OCI-M1 (cell line): ENCODE measurements at regions not wholly inside any gene's neighbourhood (a gene's known extent, or its start where the extent isn't known, plus 50 kb on each side); places are given as distances from the start of the nearest gene placed in this dataset.
A peak's percentile ranks its signal among the peaks of the same experiment; 100 is the strongest.

Experiments
- DNase-seq: peaks from one replicate; lab custom pipeline; 2025; lab: John Stamatoyannopoulos, UW

DNA sequence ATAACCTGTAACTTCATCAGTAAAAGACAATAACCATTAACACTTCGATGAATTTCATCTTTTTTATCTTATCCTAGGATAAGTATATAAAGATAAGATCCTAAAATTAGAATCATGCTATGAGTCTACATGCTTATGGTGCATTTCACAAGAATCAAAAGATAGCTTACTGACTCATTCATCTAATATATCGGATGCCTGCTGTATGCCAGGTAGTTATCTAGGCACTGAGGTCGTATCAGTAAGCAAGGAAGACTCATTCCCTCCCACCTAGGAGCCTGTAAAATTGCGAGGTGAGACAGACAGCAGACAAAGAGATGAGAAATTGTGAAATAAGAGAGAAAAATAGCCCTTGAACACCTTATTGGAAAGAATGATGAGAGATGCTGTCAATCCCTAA, 240.6 kb upstream of the ADAMTSL1 start:
- DNase-seq = no peak

DNA sequence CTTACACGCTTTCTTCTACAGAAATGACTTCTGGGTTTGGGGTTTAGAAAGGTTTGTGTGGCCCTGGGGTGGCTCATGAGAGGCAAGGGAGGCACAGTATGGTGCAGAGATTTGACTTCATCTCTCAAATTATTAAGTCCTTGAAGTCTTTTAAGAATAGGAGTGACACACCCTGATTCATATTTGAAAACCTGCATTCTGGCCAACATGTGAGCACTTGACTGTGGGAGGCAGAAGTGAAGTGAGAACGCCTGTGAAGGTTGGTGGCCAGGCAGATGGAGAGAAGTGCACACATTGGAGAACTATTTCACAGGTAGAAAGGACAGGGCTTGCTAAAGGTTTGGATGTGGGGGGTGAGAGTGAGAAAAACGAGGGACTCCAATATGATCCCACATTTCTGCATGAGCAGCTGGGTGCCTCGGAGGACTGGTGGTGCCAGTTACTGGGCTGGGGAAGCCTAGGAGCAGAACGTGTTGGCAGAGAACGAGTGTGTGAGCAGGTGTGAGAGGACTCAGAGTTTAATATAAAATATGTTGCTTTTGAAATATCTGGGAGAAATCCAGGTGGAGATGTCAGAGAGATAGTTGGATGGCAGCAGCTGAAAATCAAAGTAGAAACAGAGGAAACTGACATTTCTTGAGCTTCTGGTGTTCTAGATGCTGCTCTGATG, 240.0 kb upstream of the ADAMTSL1 start:
- DNase-seq = no peak

DNA sequence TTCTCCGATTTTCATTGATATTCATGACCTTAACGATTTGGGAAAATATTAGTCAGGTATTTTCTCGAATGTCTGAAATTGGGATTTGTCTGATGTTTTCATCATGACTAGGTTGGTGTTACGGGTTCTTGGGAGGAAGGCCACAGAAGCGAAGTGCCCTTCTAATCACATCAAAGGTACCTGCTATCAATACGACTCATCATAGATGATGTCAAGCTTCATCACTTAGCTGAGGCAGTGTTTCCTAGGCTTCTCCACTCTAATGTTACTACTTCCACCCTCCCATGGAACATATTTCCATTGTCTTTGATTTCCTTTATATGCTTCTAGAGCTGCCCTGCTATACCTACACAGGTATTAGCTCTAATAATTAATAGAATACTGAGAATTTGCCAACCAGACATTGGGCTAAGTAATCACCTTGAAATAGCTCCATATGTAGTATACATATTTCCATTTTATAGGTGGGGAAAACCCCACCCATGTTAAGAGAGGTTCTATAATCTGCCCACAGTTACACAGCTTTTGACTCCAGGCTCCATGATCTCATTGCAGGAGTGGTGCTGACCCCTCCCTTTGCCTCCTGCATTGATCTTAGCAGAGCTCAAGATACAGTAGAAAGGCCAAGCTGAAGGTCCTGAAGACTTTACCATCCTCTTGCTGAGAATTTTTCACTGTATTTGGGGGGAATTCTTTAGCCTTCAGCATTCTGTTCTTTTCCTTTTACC, 238.6 kb upstream of the ADAMTSL1 start:
- DNase-seq = no peak

DNA sequence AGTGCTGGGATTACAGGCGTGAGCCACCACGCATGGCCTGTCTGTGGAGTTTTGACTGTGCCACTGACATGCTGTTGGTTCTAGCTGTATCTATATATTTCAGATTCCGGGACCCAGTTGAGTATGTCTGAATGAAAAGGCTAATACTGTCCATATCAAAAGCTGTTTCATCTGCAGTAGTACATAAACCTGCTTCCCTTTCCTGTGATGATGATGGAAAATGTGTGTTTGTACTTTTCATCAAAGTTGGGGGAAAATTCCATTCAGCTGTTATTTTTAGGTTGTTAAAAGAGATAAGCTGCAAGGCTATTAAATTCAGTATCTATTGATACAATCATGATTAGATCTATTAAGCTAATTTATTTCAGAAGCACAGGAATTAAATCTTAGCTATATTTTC, 237.6 kb upstream of the ADAMTSL1 start:
- no peak for DNase-seq

DNA sequence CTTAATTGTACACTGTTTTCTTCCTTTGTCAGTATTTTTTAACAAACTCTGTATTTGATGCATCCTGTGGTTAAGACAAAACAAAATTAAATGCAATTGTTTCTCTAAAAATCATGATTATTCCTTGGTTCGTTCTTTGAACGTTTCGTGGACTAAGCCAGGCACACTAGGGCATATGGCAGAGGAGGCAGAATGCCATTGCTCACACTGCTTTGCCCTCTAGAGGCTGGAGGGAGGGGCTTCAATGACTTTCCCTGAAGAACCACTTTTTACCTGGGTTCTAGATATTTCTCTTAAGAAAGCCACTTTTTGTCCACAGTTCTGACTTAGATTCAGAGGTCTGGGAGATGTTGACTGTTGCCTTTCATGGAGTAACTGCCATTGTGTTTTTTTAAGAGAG, 236.2 kb upstream of the ADAMTSL1 start:
- no peak for DNase-seq

DNA sequence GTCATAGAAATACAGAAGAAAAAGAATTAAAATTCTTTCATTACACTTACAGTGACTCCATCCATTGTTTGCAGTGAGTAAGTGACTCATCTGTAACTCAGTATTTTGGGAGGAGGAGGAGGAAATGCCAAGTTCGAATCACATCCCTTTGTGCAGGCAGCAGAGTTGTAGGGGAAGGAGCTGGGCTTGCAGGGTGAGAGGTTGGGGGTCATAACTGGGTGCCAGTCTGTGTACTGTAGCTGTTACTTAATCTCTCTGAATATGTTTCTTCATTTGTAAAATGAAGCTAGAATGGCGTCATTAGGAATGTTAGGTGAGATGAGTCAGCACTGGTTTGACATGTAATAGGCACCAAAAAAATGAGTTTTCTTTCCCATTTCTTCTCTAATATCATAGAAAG, 235.7 kb upstream of the ADAMTSL1 start:
- DNase-seq = no peak

DNA sequence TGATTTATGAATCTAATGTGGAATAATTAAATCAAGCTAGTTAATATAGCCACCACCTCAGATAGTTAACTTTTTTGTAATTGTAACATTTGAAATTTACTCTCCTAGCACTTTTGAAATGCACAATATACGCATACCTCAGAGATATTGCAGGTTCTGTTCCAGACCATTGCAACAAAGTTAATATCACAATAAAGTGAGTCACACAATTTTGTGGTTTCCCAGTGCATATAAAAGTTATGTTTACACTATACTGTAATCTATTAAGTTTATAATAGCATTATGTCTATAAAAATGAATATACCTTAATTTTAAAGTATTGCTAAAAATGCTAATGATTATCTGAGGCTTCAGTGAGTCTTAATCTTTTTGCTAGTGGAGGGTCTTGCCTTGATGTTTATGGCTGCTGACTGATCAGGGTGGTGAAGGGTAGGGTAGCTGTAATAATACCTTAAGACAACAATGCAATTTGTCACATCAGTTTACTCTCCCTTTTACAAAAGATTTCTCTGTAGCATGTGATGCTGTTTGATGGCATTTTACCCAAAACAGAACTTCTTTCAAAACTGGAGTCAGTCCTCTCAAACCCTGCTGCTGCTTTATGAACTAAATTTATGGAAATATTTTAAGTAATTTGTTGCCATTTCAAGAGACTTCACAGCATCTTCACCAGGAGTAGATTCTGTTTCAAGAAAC, 235.1 kb upstream of the ADAMTSL1 start:
- no peak for DNase-seq

DNA sequence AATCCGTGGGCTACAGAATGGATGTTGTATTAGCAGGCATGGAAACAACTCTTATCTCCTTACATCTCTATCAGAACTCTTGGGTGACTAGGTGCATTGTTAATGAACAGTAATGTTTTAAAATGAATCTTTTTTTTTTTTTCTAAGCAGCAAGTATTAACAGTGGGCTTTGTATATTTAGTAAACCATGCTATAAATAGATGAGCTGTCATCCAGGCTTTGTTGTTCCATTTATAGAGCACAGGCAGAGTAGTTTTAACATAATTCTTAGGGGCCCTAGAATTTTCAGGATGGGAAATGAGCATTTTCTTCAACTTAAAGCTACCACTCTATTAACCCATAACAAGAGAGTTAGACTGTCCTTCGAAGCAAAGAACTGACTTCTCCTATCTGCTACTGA, 233.7 kb upstream of the ADAMTSL1 start:
- DNase-seq = no peak

DNA sequence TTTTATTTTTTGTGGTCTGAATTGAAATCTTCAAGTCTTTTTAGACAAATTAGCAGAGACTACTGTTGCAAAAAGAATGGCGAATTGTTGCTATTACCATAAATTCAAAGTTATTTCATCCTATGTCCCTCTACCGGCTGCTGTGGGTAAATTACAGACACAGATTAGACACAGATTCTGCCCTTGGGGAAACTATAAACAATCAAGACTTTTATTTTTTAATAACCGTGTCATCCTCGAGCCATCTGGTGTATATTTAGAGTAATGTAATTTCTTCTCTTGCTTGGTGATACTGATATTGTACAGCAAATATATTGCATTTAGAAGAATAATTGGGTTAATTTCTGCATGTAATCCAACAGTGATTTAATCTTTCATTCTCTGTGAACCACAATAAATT, 228.0 kb upstream of the ADAMTSL1 start:
- DNase-seq = peak; percentile 0

DNA sequence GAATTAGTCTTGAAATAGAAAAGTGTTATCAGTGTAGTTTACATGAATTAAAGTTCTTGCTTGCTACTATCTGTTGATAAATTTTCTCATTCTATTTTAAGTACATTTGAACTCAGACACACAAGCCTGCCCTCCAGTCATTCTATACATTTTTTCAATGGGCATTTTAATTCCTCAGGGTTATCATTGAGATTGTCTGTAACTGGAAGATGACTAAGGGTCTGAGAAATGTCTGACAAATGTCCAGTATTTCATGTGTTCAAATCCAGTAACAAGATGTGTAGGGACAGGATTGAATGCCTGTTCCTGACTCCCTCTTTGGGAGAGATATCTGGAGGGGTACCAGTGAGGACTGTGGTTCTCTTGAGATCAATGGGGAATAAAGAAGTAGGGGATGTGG, 223.9 kb upstream of the ADAMTSL1 start:
- DNase-seq = no peak

DNA sequence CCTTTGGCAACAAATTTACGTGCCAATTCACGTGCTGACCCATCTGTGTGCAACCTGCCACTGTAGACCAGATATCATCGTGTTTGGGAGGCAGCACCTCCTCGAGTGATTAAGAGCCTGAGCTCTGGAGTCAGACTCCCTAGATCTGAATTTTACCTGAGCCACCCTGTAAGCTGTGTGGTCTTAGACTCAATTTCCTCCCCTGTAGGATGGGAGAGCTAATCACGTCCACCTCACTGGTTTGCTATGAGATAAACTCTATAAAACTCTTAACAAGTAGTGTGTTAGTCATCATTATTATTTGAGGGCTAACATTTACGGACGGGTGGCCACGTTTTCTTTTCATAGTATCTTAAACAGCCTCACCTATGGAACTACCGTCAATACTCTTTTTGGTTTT, 220.0 kb upstream of the ADAMTSL1 start:
- no peak for DNase-seq

DNA sequence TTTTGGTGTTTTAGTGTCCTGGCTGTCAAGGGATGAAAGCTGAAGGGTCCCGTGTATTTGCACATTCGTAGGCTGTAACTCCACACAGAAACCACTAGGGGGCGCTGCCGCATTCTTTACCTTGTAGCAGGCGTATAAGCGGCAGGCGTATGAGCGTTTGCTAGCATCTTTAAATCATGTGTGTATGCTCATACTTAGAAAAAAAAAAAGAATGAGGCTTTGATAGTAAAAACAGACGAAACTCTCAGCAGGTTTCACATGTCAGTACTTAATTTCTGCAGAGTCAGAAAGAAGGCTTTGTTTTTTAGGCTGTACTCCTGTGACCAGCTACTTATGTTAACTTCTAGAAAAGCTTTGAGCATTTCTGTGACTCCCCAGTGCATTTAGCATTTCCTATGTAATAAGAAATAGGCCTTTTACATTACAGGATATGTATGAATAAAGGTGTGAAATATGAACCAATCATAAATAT, 218.8 kb upstream of the ADAMTSL1 start:
- DNase-seq = peak; percentile 69

DNA sequence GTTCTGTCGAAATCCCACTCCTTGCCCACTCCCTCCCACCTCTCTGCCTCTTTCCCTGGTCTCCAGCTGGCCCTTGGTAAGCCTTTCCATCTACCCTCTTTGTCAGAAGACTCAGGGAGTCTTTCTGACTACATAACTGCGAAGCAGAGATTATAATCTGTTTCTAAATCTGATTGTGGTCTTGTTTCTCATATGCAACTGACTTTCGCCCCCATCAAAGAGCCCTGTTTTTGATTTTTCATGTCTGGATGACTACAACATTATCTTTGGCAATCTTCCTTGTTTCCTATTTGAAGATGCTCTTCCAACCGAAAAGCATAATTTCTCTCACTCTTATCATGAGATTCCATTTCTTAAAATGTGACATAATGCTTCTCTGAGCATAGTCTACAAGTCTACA, 218.2 kb upstream of the ADAMTSL1 start:
- DNase-seq = no peak

DNA sequence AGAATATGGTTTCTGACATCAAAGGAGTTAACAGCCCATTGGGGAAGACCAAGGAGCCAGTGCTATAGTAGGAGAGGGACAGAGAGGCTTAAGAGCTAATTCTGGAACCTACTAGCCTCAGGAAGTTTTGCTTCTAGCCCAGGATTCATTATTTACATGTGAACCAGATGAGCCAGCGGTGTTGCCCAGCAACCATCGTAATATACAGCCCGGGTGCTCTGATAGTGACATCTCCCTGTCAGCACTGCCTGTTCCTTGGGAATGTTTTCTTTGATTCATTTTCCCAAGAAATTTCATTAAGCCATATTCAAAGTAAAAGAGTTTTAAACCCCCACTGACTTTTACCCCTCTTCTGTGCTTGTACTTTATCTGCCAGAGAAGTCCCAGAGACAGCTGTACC, 217.4 kb upstream of the ADAMTSL1 start:
- DNase-seq = no peak

DNA sequence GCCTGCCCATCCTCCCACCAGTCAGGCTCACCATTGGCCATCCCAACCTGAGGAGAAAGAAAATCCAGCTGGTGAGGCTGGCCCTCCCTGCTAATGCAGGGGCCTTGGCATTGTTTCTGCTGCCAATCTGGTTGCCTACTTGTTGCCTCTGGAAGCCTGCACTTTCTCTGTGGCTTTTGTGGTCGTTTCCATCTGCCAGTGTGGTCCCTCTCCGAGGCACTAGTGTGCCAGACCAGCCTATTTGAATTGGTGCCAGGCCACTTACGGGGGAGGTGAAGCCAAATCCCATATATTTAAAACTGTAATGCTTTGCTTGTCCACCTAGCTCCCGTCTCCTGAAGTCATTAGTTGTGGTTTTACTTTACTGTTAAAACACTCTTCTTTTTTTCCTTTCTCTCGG, 213.4 kb upstream of the ADAMTSL1 start:
- no peak for DNase-seq

DNA sequence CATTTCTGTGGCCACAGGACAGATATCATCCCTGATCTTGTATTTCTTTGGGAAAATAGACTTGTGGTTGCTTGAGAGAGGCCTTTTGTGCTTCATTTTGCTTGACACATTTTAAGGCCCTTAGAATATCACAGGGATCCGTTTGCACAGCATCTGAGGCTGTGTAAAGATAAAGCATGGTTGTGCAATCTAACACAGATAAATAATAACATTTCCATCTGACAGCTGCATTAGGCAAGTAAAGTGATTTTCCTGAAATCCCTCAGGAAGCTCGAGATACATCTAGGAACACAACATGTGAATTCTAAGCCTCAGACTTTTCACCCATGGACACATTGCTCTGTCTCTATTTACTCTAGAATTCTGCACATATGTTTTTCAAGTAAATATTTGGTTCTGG, 212.8 kb upstream of the ADAMTSL1 start:
- no peak for DNase-seq

DNA sequence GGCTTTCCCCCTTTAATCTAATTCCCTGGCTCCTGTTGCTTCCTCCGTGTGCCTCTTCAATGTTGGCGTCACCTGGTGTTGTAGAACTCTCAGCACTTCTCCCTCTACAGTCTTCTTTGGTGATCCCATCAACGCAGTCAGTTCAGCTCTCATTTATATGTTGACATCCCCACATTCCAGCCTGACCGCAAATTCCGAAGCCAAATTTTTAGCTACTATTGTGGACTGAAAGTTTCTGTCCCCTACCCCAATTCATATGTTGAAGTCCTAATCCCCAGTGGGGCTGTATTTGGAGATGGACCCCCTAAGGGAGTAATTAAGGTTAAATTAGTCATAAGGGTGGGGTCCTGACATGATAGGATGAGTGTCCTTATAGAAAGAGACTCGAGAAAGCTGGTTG, 210.6 kb upstream of the ADAMTSL1 start:
- no peak for DNase-seq

DNA sequence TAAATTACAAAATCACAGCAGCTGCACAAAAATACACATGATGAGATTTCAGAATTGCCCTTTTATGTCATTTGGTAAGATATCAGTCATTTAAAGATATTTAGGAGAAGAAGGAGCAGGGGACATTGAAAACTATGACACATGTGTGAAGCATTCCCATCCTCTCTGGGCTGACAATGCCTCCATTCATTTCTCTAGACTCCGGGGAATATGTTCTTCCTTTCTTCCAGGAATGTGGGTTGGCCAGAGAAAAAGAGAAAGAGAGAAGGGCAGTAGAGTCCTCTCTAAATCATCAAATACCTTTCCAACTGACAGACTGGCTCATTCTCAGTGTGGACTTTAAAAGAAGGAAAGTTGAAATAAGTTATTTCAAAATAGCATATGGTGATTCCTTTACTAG, 205.6 kb upstream of the ADAMTSL1 start:
- no peak for DNase-seq

DNA sequence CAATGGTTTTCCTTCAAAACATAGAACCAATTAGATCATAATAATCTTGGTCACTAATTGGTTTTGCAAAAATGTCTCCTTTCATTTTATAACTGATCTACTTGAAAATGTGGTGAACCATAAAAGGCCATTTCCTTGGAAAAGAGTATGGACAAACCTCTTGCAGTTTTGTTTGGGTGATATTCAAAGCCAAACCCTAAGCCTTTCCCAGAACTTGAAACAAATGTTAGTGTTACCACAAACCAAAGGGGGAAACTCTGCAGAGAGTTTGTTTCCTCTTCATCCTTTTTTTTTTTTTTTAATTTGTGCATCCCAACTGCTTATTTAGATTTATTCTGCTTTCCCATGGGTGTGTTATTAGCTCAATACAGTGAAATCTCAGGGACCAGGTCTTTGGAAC, 204.4 kb upstream of the ADAMTSL1 start:
- no peak for DNase-seq

DNA sequence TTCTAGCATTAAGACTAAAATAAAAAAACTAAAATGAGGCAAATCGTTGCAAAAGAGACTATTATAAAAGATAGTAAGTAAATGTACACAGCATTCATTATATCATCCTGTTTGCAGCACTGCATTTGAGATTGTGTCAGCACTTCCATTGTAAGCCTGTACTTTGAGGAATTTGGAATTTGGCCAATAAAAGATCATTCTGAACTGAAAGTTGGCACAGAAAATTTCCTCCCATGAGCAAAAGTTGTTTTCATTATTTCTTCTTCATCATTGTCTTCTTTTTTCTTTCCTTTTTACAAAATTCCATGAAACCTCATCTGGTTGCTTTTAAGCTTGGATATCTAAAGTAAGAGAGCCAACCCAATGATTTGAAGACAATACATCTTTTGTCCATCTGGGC, 199.3 kb upstream of the ADAMTSL1 start:
- no peak for DNase-seq

DNA sequence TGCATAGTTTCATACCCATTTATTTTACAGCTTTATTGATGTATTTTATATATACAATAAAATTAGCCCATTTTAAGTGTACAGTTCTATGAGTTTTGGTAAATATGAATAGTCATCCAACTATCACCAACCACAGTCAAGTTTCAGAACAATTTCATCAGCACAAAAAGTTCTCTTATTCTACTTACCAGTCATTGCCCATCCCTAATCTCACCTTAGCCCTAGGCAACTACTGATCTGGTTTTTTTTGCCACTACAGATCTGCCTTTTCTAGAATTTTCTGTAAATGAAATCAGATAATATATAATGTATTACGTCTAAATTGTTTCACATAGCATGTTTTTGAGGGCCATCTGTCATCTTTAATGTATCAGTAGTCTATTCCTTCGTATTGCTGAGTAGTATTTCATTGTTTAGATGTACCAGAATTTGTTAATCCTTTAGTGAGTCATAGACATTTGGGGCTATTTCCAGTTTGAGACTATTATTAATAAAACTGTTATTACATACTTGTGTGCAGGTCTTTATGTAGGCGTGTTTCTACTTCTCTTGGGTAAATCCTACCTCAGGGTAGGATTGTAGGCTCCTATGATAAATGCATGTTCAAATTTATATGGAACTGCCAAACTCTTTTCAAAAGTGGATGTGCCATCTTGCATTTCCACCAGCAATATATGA, 198.5 kb upstream of the ADAMTSL1 start:
- no peak for DNase-seq

DNA sequence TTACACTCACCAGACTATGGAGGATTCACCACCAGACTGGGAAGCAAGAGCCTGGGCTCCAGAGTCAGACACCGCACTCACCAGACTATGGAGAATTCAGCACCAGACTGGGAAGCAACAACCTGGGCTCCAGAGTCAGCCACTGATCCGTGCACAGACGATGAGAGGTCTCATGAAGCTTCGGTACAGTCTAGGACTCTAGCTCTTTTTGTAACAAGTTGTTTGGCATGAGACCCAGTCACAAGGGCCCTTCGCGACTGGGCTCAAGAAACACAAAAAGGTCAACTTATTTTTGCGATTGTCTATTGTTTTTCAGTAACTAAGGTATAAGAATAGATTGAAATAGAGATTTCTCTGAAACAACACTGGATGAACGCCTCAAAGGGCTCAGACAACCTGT, 192.7 kb upstream of the ADAMTSL1 start:
- no peak for DNase-seq

DNA sequence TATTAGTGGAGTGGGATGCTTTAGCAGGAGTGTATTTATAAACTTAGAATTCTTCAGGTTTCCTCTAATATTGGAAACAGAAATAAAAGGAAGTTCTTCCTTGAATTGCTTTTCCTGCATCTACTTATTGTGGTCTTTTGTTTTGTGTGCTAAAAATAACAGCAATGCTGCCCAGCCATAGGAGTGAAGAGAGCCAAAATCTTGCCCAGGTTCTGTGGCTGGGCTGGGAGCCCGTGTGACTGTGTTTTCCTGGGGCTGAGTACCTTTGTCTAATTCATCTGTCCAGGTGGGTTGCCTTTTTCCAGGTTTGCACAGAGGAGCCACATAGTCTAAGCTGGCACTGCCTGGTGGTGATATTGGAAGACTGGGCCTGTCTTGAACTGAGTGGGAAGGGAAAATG, 179.7 kb upstream of the ADAMTSL1 start:
- no peak for DNase-seq
